WERI-Rb-1 (cell line): ENCODE measurements at regions not wholly inside any gene's neighbourhood (a gene's known extent, or its start where the extent isn't known, plus 50 kb on each side); places are given as distances from the start of the nearest gene placed in this dataset.

ENCODE experiments used
- DNase-seq: peaks from one replicate; pipeline ENCODE4 v3.0.0-alpha.2; 2020
- H3K27ac ChIP-seq: fragments of 250-450 bp; sonication (Bioruptor Pico); 2 replicates; pipeline ENCODE4 v1.5.1; 2020; ENCODE audit warnings: mild to moderate bottlenecking, moderate library complexity
- H3K27me3 ChIP-seq: fragments of 250-450 bp; sonication (Bioruptor Pico); 2 replicates; pipeline ENCODE4 v1.5.1; 2021; ENCODE audit warnings: mild to moderate bottlenecking, low read depth, moderate library complexity; ENCODE audit not compliant: insufficient read depth, severe bottlenecking
- H3K36me3 ChIP-seq: fragments of 250-450 bp; sonication (Bioruptor Pico); 2 replicates; pipeline ENCODE4 v1.5.1; 2020; ENCODE audit warnings: mild to moderate bottlenecking, moderate library complexity
- H3K4me3 ChIP-seq: 2 replicates; pipeline ENCODE4 v1.5.1; 2011; ENCODE audit warnings: low read depth, mild to moderate bottlenecking, control low read depth, low read length
- H3K9me3 ChIP-seq: fragments of 250-450 bp; sonication (Bioruptor Pico); 2 replicates; pipeline ENCODE4 v1.5.1; 2021; ENCODE audit warnings: mild to moderate bottlenecking, moderate library complexity; ENCODE audit not compliant: severe bottlenecking
- TF ChIP-seq, protein P1 (sequence below): IDR thresholded peaks from 2 replicates; pipeline ENCODE4 v1.5.1; 2011; ENCODE audit warnings: low read depth, mild to moderate bottlenecking, control low read depth, inconsistent platforms, low read length

DNA sequence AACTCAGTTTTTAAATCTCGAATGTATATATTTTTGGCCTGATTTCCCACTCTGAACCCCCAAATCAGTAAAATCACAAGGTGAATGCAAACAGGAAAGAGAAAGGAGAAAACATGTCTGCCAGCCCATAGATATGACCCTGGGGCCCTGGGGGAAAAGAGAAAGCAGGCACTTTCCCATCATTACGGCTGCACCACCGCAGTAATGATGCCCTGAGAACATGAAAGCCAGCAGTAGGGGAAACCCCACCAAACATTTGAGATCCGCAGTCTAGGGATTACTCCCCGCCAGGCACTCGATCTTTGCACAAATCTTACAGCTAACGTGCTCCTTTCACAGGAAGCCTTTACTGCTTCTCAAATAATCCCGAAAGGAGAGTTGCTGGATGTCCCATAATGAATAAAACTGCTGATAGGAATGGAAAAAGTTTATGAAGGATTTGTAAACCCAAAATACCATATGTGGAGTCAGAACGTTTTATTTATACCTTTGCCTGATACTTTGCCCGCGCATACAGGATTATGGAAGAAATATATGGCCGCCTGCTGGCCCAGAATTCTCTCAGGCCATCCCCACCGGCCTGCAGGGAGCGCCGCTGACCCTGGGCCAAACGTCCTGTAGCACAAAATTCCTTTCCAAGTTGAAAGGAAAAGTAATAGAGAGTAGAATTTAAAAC is 180.0 kb upstream of the INHBA start:
- no peaks in the 10 kb centered on the region for H3K36me3 ChIP-seq
- no peak for DNase-seq
- H3K27ac ChIP-seq: no peak overlapping the region
- peaks cover 74% of the 10 kb centered on the region for H3K27me3 ChIP-seq
- no peak overlapping the region for H3K4me3 ChIP-seq
- no peaks in the 10 kb centered on the region for H3K9me3 ChIP-seq
- TF ChIP-seq, protein P1, sequence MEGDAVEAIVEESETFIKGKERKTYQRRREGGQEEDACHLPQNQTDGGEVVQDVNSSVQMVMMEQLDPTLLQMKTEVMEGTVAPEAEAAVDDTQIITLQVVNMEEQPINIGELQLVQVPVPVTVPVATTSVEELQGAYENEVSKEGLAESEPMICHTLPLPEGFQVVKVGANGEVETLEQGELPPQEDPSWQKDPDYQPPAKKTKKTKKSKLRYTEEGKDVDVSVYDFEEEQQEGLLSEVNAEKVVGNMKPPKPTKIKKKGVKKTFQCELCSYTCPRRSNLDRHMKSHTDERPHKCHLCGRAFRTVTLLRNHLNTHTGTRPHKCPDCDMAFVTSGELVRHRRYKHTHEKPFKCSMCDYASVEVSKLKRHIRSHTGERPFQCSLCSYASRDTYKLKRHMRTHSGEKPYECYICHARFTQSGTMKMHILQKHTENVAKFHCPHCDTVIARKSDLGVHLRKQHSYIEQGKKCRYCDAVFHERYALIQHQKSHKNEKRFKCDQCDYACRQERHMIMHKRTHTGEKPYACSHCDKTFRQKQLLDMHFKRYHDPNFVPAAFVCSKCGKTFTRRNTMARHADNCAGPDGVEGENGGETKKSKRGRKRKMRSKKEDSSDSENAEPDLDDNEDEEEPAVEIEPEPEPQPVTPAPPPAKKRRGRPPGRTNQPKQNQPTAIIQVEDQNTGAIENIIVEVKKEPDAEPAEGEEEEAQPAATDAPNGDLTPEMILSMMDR: no peak

- no peak for DNase-seq
- TF ChIP-seq, protein P1: no peak
- no peaks in the 10 kb centered on the region for H3K9me3 ChIP-seq
- no peak overlapping the region for H3K27ac ChIP-seq
- H3K27me3 ChIP-seq: peaks cover 76% of the 10 kb centered on the region
- H3K36me3 ChIP-seq: no peaks in the 10 kb centered on the region
- H3K4me3 ChIP-seq: no peak overlapping the region
Measured at GRCh38 chr7:41882256-41882655, 179.4 kb upstream of the INHBA start.

DNA sequence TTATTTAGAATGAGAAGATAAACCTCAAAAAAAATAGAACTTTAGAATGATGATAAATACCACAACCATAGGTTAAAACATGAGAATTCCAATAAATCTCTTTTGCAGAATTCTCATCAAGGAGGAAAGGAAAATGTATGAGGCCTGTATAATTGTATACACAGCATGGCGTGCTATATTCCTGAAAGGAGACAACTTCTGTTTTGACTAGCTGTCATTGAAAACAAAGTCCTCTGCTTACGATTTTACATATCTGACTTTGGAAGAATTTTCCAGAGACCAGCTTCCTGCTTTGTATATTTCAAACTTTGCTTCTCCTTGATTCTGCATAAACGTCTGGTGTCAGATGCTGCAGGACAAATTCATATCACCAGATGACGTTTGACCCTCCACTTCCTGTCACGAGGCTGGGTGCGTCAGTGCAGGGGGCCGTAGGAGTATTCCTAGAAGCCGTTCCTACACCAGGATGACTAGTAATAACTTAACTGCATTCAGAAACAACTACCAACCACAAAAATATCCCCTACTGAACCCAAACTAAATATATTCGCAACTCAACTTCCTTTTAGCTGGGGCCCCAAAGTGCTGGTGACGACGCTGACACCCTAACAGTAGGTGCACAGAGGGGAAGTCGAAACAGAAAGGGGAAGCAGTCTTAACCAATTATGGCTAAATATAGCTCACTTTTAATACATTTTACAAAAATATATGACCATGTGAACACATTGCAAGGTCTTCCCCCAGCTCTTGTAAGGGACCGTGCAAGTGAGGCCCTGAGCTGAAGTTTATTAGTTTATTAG is 178.6 kb upstream of the INHBA start:
- Histone ChIP-seq H3K9me3 (no peaks in the 10 kb centered on the region), H3K27me3 (peaks cover 78% of the 10 kb centered on the region), H3K27ac (no peak overlapping the region), H3K4me3 (no peak overlapping the region), H3K36me3 (no peaks in the 10 kb centered on the region)
- no peak for DNase-seq
- TF ChIP-seq, protein P1: no peak

- H3K27me3 ChIP-seq: peaks cover 82% of the 10 kb centered on the region
- no peak overlapping the region for H3K4me3 ChIP-seq
- H3K9me3 ChIP-seq: no peaks in the 10 kb centered on the region
- no peak overlapping the region for H3K27ac ChIP-seq
- H3K36me3 ChIP-seq: no peaks in the 10 kb centered on the region
- no peak for DNase-seq
- TF ChIP-seq, protein P1: no peak
Measured at GRCh38 chr7:41880107-41880506, 177.2 kb upstream of the INHBA start.

DNA sequence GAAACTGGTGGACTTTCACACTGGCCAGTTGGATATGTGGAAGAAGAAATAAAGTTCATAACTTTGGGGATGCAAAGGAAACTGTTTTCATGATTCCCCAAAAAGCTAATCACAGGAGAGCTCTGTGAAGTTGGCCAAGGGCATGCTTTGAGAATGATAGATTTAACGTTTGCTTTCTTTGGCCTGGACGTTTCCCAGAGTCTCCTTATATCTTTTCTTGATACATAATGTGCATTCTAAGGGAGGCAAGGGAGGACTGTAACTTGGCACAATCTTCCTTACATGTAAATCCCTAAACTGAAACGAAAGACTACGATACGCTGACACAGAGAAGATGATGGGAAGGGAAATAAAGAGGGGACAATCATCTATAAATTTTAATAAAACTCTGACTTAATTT is 176.5 kb upstream of the INHBA start:
- TF ChIP-seq, protein P1: no peak
- Histone ChIP-seq H3K9me3 (no peaks in the 10 kb centered on the region), H3K4me3 (no peak overlapping the region), H3K27me3 (peaks cover 83% of the 10 kb centered on the region), H3K27ac (no peak overlapping the region), H3K36me3 (no peaks in the 10 kb centered on the region)
- no peak for DNase-seq
